ENCODE measurements at regions not wholly inside any gene's neighbourhood (a gene's known extent, or its start where the extent isn't known, plus 50 kb on each side); places are given as distances from the start of the nearest gene placed in this dataset.

DNA sequence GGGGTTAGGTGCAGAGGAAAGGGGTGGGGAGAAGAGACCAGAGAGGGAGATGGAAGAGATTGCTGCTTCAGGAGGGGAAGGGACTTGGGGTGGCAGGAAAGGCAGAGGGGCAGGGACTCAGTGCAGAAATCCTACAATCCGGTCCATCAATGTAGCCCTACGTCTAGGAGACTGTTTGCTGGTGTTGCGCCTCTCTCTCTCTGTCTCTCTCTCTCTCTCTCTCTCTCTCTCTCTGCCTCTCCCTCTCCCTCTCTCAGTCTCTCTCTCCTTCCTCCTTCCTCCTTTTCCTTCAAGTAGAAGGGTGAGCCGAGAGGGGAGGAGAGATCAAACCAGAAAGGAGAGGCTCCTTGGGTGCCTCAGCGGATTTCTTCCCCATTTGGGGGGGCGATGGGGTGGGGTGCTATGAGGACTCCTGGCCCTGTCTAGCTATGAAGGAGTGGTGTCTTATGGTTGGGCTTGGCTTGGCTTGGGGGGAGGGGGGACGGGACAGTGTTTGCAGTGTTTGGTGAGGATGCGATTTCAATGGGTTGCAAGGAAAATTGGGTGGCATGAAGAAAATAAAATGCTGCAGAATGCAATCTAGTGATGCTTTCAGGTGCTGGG is 181.2 kb downstream of the TBXT start:
- no peak for TF ChIP-seq CTCF (IDR thresholded peaks at IDR 0.05; ENCODE audit: insufficient read depth, low read length, poor library complexity, severe bottlenecking)
- no peak for TF ChIP-seq EZH2phosphoT487 (conservative IDR thresholded peaks at IDR 0.05; ENCODE audit: low read length)

Measured in SU-DHL-6 (cell line).